Mammary epithelial cell (primary cell): ENCODE measurements at regions not wholly inside any gene's neighbourhood (a gene's known extent, or its start where the extent isn't known, plus 50 kb on each side); places are given as distances from the start of the nearest gene placed in this dataset.
"Not testable (repeated sequence)": the region's sequence is repeated elsewhere in the genome, so short reads cannot be mapped to it uniquely, and the experiment has no call there.

Source experiments
- CTCF ChIP-seq, 2 donors: IDR thresholded peaks in 1 of 2; conservative IDR thresholded peaks in 1 of 2; 2 replicates each; pipeline ENCODE4 v1.5.1; 2011 to 2012; ENCODE audit warnings: inconsistent platforms in 2 of 2, low read length in 2 of 2, mild to moderate bottlenecking in 2 of 2, control low read depth in 1 of 2, low read depth in 1 of 2; ENCODE audit not compliant: insufficient read depth in 1 of 2; ENCODE audit errors: extremely low read depth in 1 of 2
- EZH2 ChIP-seq: IDR thresholded peaks from 2 replicates; pipeline ENCODE4 v1.6.1; 2012; ENCODE audit warnings: low read length, inconsistent platforms, borderline replicate concordance

- not testable (repeated sequence) for TF ChIP-seq CTCF (conservative IDR thresholded peaks at IDR 0.05 in 1 of 2, IDR thresholded peaks at IDR 0.05 in 1 of 2; ENCODE audit: extremely low read depth in 1 of 2, insufficient read depth in 1 of 2, low read depth in 1 of 2, low read length in 2 of 2); EZH2
Measured at GRCh38 chr5:114148728-114149127, 213.1 kb upstream of the KCNN2 start.
